ENCODE measurements at regions not wholly inside any gene's neighbourhood (a gene's known extent, or its start where the extent isn't known, plus 50 kb on each side); places are given as distances from the start of the nearest gene placed in this dataset.

DNA sequence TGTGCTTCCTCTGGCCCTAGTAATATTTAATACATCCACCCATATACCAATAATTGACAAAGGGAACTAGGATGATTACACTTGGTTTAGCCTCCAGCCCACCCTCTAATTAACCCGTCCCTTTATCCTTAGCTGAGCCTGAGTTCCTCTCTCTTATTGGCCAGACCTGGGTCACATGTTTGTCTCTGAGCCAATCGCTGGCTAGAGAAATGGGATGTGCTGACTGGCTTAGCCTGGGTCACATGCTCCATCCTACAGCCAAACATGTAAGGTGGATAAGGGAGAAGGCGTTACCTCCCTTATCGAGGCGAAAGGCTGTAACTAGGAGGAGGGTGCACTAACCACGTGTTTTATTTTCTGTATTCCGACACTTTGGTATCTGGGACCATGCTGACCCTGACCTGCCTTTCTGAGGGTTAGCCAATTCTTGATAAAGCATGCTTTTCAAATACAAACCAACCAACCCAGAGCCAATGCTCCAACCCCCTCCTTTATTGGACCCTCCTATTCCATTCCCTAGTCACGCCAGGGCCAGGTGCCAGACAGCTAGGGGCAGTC lies 262.7 kb downstream of the PREX1 start:
- no peak for TF ChIP-seq ARNTL (CRISPR knock-in tag; IDR thresholded peaks at IDR 0.05; ENCODE audit: borderline replicate concordance, low read depth)
- TF ChIP-seq, protein P1, sequence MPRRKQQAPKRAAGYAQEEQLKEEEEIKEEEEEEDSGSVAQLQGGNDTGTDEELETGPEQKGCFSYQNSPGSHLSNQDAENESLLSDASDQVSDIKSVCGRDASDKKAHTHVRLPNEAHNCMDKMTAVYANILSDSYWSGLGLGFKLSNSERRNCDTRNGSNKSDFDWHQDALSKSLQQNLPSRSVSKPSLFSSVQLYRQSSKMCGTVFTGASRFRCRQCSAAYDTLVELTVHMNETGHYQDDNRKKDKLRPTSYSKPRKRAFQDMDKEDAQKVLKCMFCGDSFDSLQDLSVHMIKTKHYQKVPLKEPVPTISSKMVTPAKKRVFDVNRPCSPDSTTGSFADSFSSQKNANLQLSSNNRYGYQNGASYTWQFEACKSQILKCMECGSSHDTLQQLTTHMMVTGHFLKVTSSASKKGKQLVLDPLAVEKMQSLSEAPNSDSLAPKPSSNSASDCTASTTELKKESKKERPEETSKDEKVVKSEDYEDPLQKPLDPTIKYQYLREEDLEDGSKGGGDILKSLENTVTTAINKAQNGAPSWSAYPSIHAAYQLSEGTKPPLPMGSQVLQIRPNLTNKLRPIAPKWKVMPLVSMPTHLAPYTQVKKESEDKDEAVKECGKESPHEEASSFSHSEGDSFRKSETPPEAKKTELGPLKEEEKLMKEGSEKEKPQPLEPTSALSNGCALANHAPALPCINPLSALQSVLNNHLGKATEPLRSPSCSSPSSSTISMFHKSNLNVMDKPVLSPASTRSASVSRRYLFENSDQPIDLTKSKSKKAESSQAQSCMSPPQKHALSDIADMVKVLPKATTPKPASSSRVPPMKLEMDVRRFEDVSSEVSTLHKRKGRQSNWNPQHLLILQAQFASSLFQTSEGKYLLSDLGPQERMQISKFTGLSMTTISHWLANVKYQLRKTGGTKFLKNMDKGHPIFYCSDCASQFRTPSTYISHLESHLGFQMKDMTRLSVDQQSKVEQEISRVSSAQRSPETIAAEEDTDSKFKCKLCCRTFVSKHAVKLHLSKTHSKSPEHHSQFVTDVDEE (CRISPR knock-in tag; IDR thresholded peaks at IDR 0.05), result no peak
- TF ChIP-seq, protein P2, sequence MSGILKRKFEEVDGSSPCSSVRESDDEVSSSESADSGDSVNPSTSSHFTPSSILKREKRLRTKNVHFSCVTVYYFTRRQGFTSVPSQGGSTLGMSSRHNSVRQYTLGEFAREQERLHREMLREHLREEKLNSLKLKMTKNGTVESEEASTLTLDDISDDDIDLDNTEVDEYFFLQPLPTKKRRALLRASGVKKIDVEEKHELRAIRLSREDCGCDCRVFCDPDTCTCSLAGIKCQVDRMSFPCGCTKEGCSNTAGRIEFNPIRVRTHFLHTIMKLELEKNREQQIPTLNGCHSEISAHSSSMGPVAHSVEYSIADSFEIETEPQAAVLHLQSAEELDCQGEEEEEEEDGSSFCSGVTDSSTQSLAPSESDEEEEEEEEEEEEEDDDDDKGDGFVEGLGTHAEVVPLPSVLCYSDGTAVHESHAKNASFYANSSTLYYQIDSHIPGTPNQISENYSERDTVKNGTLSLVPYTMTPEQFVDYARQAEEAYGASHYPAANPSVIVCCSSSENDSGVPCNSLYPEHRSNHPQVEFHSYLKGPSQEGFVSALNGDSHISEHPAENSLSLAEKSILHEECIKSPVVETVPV (CRISPR knock-in tag; IDR thresholded peaks at IDR 0.05), result no peak
- no peak for TF ChIP-seq RARB (CRISPR knock-in tag; IDR thresholded peaks at IDR 0.05)

All from SK-N-SH treated with all-trans-retinoic acid at 6 μM for 48 hours (cell line).